HepG2 (cell line): ENCODE measurements at regions not wholly inside any gene's neighbourhood (a gene's known extent, or its start where the extent isn't known, plus 50 kb on each side); places are given as distances from the start of the nearest gene placed in this dataset.

Experiments used
- CBX1 ChIP-seq: IDR thresholded peaks from one replicate; pipeline ENCODE4 v1.6.1; 2016; ENCODE audit warnings: antibody characterized with exemption, low read depth
- CTCF ChIP-seq: sonication (generic); formaldehyde crosslinking; IDR thresholded peaks from 2 replicates; pipeline ENCODE4 v1.5.0; 2020; ENCODE audit warnings: mild to moderate bottlenecking, missing genetic modification reagents, moderate library complexity
- POLR2A ChIP-seq, 2 experiments: IDR thresholded peaks; 2 replicates each; pipeline ENCODE4 v1.6.1; 2011; ENCODE audit warnings: low read depth in 2 of 2, low read length in 2 of 2, mild to moderate bottlenecking in 1 of 2, moderate library complexity in 1 of 2; ENCODE audit not compliant: insufficient read depth in 1 of 2
- REPIN1 ChIP-seq: sonication (generic); formaldehyde crosslinking; IDR thresholded peaks from 2 replicates; pipeline ENCODE4 v1.8.0; 2022; ENCODE audit warnings: missing genetic modification reagents, low read depth, mild to moderate bottlenecking, borderline replicate concordance
- RXRA ChIP-seq: sonication (generic); formaldehyde crosslinking; IDR thresholded peaks from 2 replicates; pipeline ENCODE4 v1.5.1; 2020; ENCODE audit warnings: missing genetic modification reagents
- TBL1XR1 ChIP-seq: fragments of 150-350 bp; IDR thresholded peaks from 2 replicates; pipeline ENCODE4 v1.6.1; 2014; ENCODE audit warnings: borderline replicate concordance, low read length; ENCODE audit not compliant: partially characterized antibody
- TBX3 ChIP-seq: fragments of 450-650 bp; IDR thresholded peaks from 2 replicates; pipeline ENCODE4 v1.6.1; 2017; ENCODE audit warnings: antibody characterized with exemption, mild to moderate bottlenecking, inconsistent platforms, borderline replicate concordance
- TCF12 ChIP-seq, 2 experiments: fragments of 450-650 bp in 1 of 2; sonication (generic) in 1 of 2; formaldehyde crosslinking in 1 of 2; IDR thresholded peaks; 2 replicates each; pipeline versions ENCODE4 v1.6.1 to v1.8.0; 2017 to 2022; ENCODE audit warnings: antibody characterized with exemption in 1 of 2, mild to moderate bottlenecking in 1 of 2, missing genetic modification reagents in 1 of 2, moderate library complexity in 1 of 2
- TP53 ChIP-seq: sonication (generic); formaldehyde crosslinking; conservative IDR thresholded peaks from 2 replicates; pipeline ENCODE4 v1.4.0; 2020; ENCODE audit warnings: missing genetic modification reagents
- ZBTB2 ChIP-seq: sonication (generic); formaldehyde crosslinking; IDR thresholded peaks from 2 replicates; pipeline ENCODE4 v1.8.0; 2022; ENCODE audit warnings: low read depth, missing genetic modification reagents
- ZFP36 ChIP-seq: fragments of 150-350 bp; IDR thresholded peaks from 2 replicates; pipeline ENCODE4 v1.6.1; 2018; ENCODE audit warnings: borderline replicate concordance, low read length, low read depth; ENCODE audit not compliant: partially characterized antibody
- ZNF589 ChIP-seq: sonication (generic); formaldehyde crosslinking; conservative IDR thresholded peaks from 2 replicates; pipeline ENCODE4 v1.8.0; 2022; ENCODE audit warnings: mild to moderate bottlenecking, moderate library complexity, missing genetic modification reagents
- ZSCAN29 ChIP-seq: sonication (generic); formaldehyde crosslinking; conservative IDR thresholded peaks from 2 replicates; pipeline ENCODE4 v1.4.0; 2020; ENCODE audit warnings: mild to moderate bottlenecking, missing genetic modification reagents

GRCh38 chr10:35926846-35927245 lies 284.8 kb upstream of the FZD8 start:
- TF ChIP-seq TCF12 (IDR thresholded peaks at IDR 0.05) (no peak), TCF12 (CRISPR knock-in tag; IDR thresholded peaks at IDR 0.05) (no peak), RXRA (CRISPR knock-in tag) (no peak), ZBTB2 (CRISPR knock-in tag) (no peak), REPIN1 (no peak), CBX1 (no peak), TBL1XR1 (no peak), ZFP36 (no peak), ZNF589 (CRISPR knock-in tag) (no peak), CTCF (CRISPR knock-in tag) (no peak), POLR2A (IDR thresholded peaks at IDR 0.05; ENCODE audit: insufficient read depth in 1 of 2, low read depth in 2 of 2, low read length in 2 of 2) (no peak), TP53 (no peak), TBX3 (no peak), ZSCAN29 (CRISPR knock-in tag) (no peak)
